Effector CD4-positive, alpha-beta T cell (primary cell): ENCODE measurements at regions not wholly inside any gene's neighbourhood (a gene's known extent, or its start where the extent isn't known, plus 50 kb on each side); places are given as distances from the start of the nearest gene placed in this dataset.

ENCODE experiments used
- DNase-seq: peaks from one replicate; pipeline ENCODE4 v3.0.0-alpha.2; 2020

- no peak for DNase-seq
These were observed 67.5 kb upstream of the AKAP13 start for GRCh38 chr15:85312929-85313331.

- no peak for DNase-seq
These were observed 67.1 kb upstream of the AKAP13 start for GRCh38 chr15:85313339-85313738.

- DNase-seq = no peak
These were observed 66.3 kb upstream of the AKAP13 start for GRCh38 chr15:85314146-85314545.

GRCh38 chr15:85314633-85315032, 65.8 kb upstream of the AKAP13 start:
- no peak for DNase-seq

- DNase-seq = no peak
These were observed 64.0 kb upstream of the AKAP13 start for GRCh38 chr15:85316244-85316934.

- DNase-seq = no peak
These were observed 62.2 kb upstream of the AKAP13 start for GRCh38 chr15:85318048-85318731.

- no peak for DNase-seq
These were observed 61.7 kb upstream of the AKAP13 start for GRCh38 chr15:85318732-85319076.

- no peak for DNase-seq
These were observed 56.2 kb upstream of the AKAP13 start for GRCh38 chr15:85324202-85324601.

GRCh38 chr15:85325834-85326233, 54.6 kb upstream of the AKAP13 start:
- DNase-seq = no peak

- DNase-seq = no peak
These were observed 54.1 kb upstream of the AKAP13 start for GRCh38 chr15:85326291-85326690.

- DNase-seq = no peak
These were observed 52.6 kb upstream of the AKAP13 start for GRCh38 chr15:85327820-85328219.

GRCh38 chr15:85329561-85330422, 50.6 kb upstream of the AKAP13 start:
- no peak for DNase-seq
